ENCODE measurements at regions not wholly inside any gene's neighbourhood (a gene's known extent, or its start where the extent isn't known, plus 50 kb on each side); places are given as distances from the start of the nearest gene placed in this dataset.
A peak's percentile ranks its signal among the peaks of the same experiment; 100 is the strongest.
"Not testable (repeated sequence)": the region's sequence is repeated elsewhere in the genome, so short reads cannot be mapped to it uniquely, and the experiment has no call there.

GRCh38 chr13:24617256-24618010, 62.8 kb upstream of the ATP12A start:
- H2AFZ ChIP-seq (ENCODE audit: insufficient read depth, low read length, poor library complexity), result no peak overlapping the region
- no peak overlapping the region for H3K27ac ChIP-seq (ENCODE audit: low read depth, low read length)
- H3K4ac ChIP-seq (ENCODE audit: low read depth, low read length), result no peak overlapping the region
- no peaks in the 10 kb centered on the region for H3K79me1 ChIP-seq (ENCODE audit: low read length)
- no peak overlapping the region for H2BK120ac ChIP-seq (ENCODE audit: insufficient read depth, low read length, poor library complexity)
- H3K4me2 ChIP-seq (ENCODE audit: low read length), result no peak overlapping the region
- WGBS (ENCODE audit: extremely low coverage, insufficient coverage, insufficient read length), result no CpG with 5 or more reads among the region's 12 CpGs
- no peaks in the 10 kb centered on the region for H3K27me3 ChIP-seq (ENCODE audit: insufficient read depth, low read length)
- H4K12ac ChIP-seq (ENCODE audit: low read depth, low read length), result no peak overlapping the region
- no peaks in the 10 kb centered on the region for H3K79me2 ChIP-seq (ENCODE audit: control insufficient read depth, insufficient read depth, low read length, poor library complexity)
- H3K4me3 ChIP-seq (ENCODE audit: low read depth, low read length), result no peak overlapping the region
- H2BK12ac ChIP-seq (ENCODE audit: low read length), result no peak overlapping the region
- no peak overlapping the region for H3K23ac ChIP-seq (ENCODE audit: low read length)
- H3K36me3 ChIP-seq (ENCODE audit: control insufficient read depth in 1 of 2, insufficient read depth in 2 of 2, low read length in 2 of 2), result no peaks in the 10 kb centered on the region
- no peak overlapping the region for H3K9ac ChIP-seq (ENCODE audit: low read length)
- H2BK5ac ChIP-seq (ENCODE audit: low read depth, low read length, poor library complexity), result no peak overlapping the region
- no peak overlapping the region for H4K91ac ChIP-seq (ENCODE audit: low read depth, low read length)
- H4K8ac ChIP-seq (ENCODE audit: low read depth, low read length), result no peak overlapping the region
- H2AK5ac ChIP-seq (ENCODE audit: low read length), result no peak overlapping the region
- H3K14ac ChIP-seq (ENCODE audit: low read length), result no peak overlapping the region
- H3K18ac ChIP-seq (ENCODE audit: low read length), result no peak overlapping the region
- peak; percentile 94 for DNase-seq
- peaks cover 12 to 19% of the 10 kb centered on the region in 2 experiments for H3K4me1 ChIP-seq (ENCODE audit: control insufficient read depth in 1 of 2, insufficient read depth in 2 of 2, low read length in 2 of 2)
- no peaks in the 10 kb centered on the region for H3K9me3 ChIP-seq (ENCODE audit: insufficient read depth, low read depth, low read length)

DNA sequence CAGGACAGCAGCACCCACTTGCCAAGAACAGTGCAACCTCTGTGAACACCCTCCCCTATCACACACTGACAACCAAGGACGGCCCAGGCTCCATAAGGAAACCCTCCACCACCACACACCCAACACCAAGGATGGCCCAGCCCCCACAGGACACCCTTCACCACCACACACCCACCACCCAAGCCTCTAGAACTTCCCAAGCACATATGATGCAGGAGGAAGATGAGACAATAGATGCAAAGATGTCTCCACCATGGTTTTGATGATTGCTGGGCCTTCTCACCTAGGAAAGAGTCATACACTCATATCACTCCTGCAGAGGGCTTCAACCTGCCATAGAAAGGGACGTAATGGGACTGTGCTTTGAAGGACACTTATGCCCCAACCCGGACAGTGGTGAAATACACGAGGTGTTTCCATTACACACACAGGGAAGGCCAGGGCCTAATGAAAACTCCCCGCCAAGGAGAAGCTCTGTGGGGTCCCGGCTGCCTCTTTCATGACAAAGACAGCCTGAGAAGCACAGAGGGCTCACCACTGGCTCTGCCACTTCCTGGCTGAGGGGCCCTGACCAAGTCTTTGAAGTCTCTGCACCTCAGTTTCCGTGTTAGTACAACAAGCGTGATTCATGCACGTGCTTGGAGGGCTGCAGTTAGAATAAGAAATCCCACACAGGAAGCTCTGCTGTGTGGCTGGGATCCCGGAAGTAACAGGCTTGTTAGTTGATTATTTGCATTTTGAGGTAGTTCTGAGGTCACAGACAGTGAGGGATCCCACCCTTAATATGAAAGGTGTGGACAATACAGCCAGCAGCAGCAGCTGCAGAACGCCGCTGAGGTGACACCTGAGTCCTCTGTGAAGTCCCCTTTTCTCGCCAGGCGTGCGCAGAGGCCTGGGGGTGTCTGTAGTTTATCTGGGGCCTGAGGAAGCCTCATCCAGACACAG, 61.9 kb upstream of the ATP12A start:
- H3K4ac ChIP-seq (ENCODE audit: low read depth, low read length), result no peak overlapping the region
- H4K12ac ChIP-seq (ENCODE audit: low read depth, low read length), result no peak overlapping the region
- H3K27ac ChIP-seq (ENCODE audit: low read depth, low read length), result no peak overlapping the region
- H3K36me3 ChIP-seq (ENCODE audit: control insufficient read depth in 1 of 2, insufficient read depth in 2 of 2, low read length in 2 of 2), result no peaks in the 10 kb centered on the region
- no peaks in the 10 kb centered on the region for H3K79me2 ChIP-seq (ENCODE audit: control insufficient read depth, insufficient read depth, low read length, poor library complexity)
- no peak overlapping the region for H3K9ac ChIP-seq (ENCODE audit: low read length)
- no peak overlapping the region for H3K14ac ChIP-seq (ENCODE audit: low read length)
- no peak for DNase-seq
- no peaks in the 10 kb centered on the region for H3K79me1 ChIP-seq (ENCODE audit: low read length)
- peaks cover 12 to 19% of the 10 kb centered on the region in 2 experiments for H3K4me1 ChIP-seq (ENCODE audit: control insufficient read depth in 1 of 2, insufficient read depth in 2 of 2, low read length in 2 of 2)
- H3K23ac ChIP-seq (ENCODE audit: low read length), result no peak overlapping the region
- H2AFZ ChIP-seq (ENCODE audit: insufficient read depth, low read length, poor library complexity), result no peak overlapping the region
- no peaks in the 10 kb centered on the region for H3K9me3 ChIP-seq (ENCODE audit: insufficient read depth, low read depth, low read length)
- H2BK5ac ChIP-seq (ENCODE audit: low read depth, low read length, poor library complexity), result no peak overlapping the region
- H3K4me3 ChIP-seq (ENCODE audit: low read depth, low read length), result no peak overlapping the region
- H2BK120ac ChIP-seq (ENCODE audit: insufficient read depth, low read length, poor library complexity), result peak overlapping the region; percentile 27
- peak overlapping the region; percentile 52 for H4K8ac ChIP-seq (ENCODE audit: low read depth, low read length)
- H2AK5ac ChIP-seq (ENCODE audit: low read length), result peak overlapping the region; percentile 21
- H3K4me2 ChIP-seq (ENCODE audit: low read length), result no peak overlapping the region
- no peaks in the 10 kb centered on the region for H3K27me3 ChIP-seq (ENCODE audit: insufficient read depth, low read length)
- H3K18ac ChIP-seq (ENCODE audit: low read length), result no peak overlapping the region
- H4K91ac ChIP-seq (ENCODE audit: low read depth, low read length), result no peak overlapping the region
- WGBS (ENCODE audit: extremely low coverage, insufficient coverage, insufficient read length), result no CpG with 5 or more reads among the region's 15 CpGs
- H2BK12ac ChIP-seq (ENCODE audit: low read length), result peak overlapping the region; percentile 14

DNA sequence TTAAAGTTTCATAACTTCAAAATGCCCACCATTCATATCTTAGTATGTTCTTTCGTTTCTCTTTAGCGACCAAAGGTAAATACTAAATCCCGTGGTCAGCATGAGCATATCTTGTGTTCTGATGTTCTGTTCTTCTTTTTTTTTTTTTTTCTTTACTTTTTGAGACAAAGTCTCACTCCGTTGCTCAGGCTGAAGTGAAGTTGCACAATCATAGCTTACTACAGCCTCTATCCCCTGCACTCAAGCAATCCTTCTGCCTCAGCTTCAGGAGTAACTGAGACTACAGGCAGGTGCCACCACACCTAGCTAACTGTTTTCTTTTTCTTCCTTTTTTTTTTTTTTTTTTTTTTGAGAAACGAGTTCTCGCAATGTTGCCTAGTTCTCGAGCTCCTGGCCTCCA, 60.9 kb upstream of the ATP12A start:
- no CpG with 5 or more reads among the region's 7 CpGs for whole genome bisulfite sequencing (ENCODE audit: extremely low coverage, insufficient coverage, insufficient read length)
- no peaks in the 10 kb centered on the region for H3K27me3 ChIP-seq (ENCODE audit: insufficient read depth, low read length)

DNA sequence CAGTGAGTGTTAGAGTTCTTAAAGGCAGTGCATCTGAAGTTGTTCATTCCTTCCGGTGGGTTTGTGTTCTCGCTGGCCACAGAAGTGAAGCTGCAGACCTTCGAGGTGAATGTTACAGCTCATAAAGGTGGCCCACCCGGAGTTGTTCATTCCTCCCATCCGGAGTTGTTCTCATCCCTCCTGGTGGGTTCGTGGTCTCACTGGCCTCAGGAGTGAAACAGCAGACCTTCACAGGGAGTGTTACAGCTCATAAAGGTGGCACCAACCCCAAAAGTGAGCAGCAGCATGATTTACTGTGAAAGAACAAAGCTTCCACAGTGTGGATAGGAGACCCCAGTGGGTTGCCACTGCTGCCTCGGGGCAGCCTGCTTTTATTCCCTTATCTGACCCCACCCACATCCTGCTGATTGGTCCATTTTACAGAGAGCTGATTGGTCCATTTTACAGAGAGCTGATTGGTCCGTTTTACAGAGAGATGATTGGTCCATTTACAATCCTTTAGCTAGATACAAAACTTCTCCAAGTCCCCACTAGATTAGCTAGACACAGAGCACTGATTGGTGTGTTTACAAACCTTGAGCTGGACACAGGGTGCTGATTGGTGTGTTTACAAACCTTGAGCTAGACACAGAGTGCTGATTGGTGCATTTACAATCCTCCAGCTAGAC, 57.6 kb upstream of the ATP12A start:
- not testable (repeated sequence) for DNase-seq; H3K36me3 ChIP-seq (ENCODE audit: control insufficient read depth in 1 of 2, insufficient read depth in 2 of 2, low read length in 2 of 2); H3K18ac ChIP-seq (ENCODE audit: low read length); H3K27me3 ChIP-seq (ENCODE audit: insufficient read depth, low read length); H3K79me2 ChIP-seq (ENCODE audit: control insufficient read depth, insufficient read depth, low read length, poor library complexity); H4K8ac ChIP-seq (ENCODE audit: low read depth, low read length); H4K91ac ChIP-seq (ENCODE audit: low read depth, low read length); H3K79me1 ChIP-seq (ENCODE audit: low read length); H3K23ac ChIP-seq (ENCODE audit: low read length); H4K12ac ChIP-seq (ENCODE audit: low read depth, low read length); H3K4me3 ChIP-seq (ENCODE audit: low read depth, low read length); H3K4ac ChIP-seq (ENCODE audit: low read depth, low read length); H3K14ac ChIP-seq (ENCODE audit: low read length); H2BK12ac ChIP-seq (ENCODE audit: low read length); H3K27ac ChIP-seq (ENCODE audit: low read depth, low read length); H2AFZ ChIP-seq (ENCODE audit: insufficient read depth, low read length, poor library complexity); H2AK5ac ChIP-seq (ENCODE audit: low read length); H2BK120ac ChIP-seq (ENCODE audit: insufficient read depth, low read length, poor library complexity); H3K4me2 ChIP-seq (ENCODE audit: low read length); H2BK5ac ChIP-seq (ENCODE audit: low read depth, low read length, poor library complexity); H3K9me3 ChIP-seq (ENCODE audit: insufficient read depth, low read depth, low read length); H3K9ac ChIP-seq (ENCODE audit: low read length)
- WGBS (ENCODE audit: extremely low coverage, insufficient coverage, insufficient read length), result no CpG with 5 or more reads among the region's 8 CpGs
- peaks cover 15 to 21% of the 10 kb centered on the region in 2 experiments for H3K4me1 ChIP-seq (ENCODE audit: control insufficient read depth in 1 of 2, insufficient read depth in 2 of 2, low read length in 2 of 2)

More for the DNA sequence above, 60.9 kb upstream of the ATP12A start:
- Histone ChIP-seq H3K23ac (ENCODE audit: low read length) (no peak overlapping the region), H3K14ac (ENCODE audit: low read length) (no peak overlapping the region), H2BK12ac (ENCODE audit: low read length) (no peak overlapping the region), H3K79me1 (ENCODE audit: low read length) (no peaks in the 10 kb centered on the region), H4K91ac (ENCODE audit: low read depth, low read length) (no peak overlapping the region), H2BK120ac (ENCODE audit: insufficient read depth, low read length, poor library complexity) (no peak overlapping the region), H3K4me3 (ENCODE audit: low read depth, low read length) (no peak overlapping the region), H3K9ac (ENCODE audit: low read length) (no peak overlapping the region), H2AK5ac (ENCODE audit: low read length) (no peak overlapping the region), H4K12ac (ENCODE audit: low read depth, low read length) (no peak overlapping the region), H3K18ac (ENCODE audit: low read length) (no peak overlapping the region), H2AFZ (ENCODE audit: insufficient read depth, low read length, poor library complexity) (no peak overlapping the region), H3K9me3 (ENCODE audit: insufficient read depth, low read depth, low read length) (no peaks in the 10 kb centered on the region), H3K4me1 (ENCODE audit: control insufficient read depth in 1 of 2, insufficient read depth in 2 of 2, low read length in 2 of 2) (peaks cover 12 to 19% of the 10 kb centered on the region in 2 experiments), H3K79me2 (ENCODE audit: control insufficient read depth, insufficient read depth, low read length, poor library complexity) (no peaks in the 10 kb centered on the region), H3K27ac (ENCODE audit: low read depth, low read length) (no peak overlapping the region), H2BK5ac (ENCODE audit: low read depth, low read length, poor library complexity) (no peak overlapping the region), H4K8ac (ENCODE audit: low read depth, low read length) (no peak overlapping the region), H3K4me2 (ENCODE audit: low read length) (no peak overlapping the region), H3K36me3 (ENCODE audit: control insufficient read depth in 1 of 2, insufficient read depth in 2 of 2, low read length in 2 of 2) (no peaks in the 10 kb centered on the region), H3K4ac (ENCODE audit: low read depth, low read length) (no peak overlapping the region)
- no peak for DNase-seq

Measured in trophoblast cell (in vitro differentiated cells and primary cell).